Ishikawa (cell line): ENCODE measurements at regions not wholly inside any gene's neighbourhood (a gene's known extent, or its start where the extent isn't known, plus 50 kb on each side); places are given as distances from the start of the nearest gene placed in this dataset.

Experiments used
- CREB1 ChIP-seq: IDR thresholded peaks from 2 replicates; pipeline ENCODE4 v1.6.1; 2012; ENCODE audit warnings: low read depth
- EP300 ChIP-seq: IDR thresholded peaks from 2 replicates; pipeline ENCODE4 v1.6.1; 2012; ENCODE audit warnings: borderline replicate concordance
- NFIC ChIP-seq: IDR thresholded peaks from 2 replicates; pipeline ENCODE4 v1.6.1; 2012
- RAD21 ChIP-seq: IDR thresholded peaks from 2 replicates; pipeline ENCODE4 v1.6.1; 2012; ENCODE audit warnings: low read depth
- TAF1 ChIP-seq: IDR thresholded peaks from 2 replicates; pipeline ENCODE4 v1.6.1; 2012; ENCODE audit warnings: low read depth, mild to moderate bottlenecking
- TCF12 ChIP-seq: IDR thresholded peaks from 2 replicates; pipeline ENCODE4 v1.6.1; 2012; ENCODE audit warnings: low read depth
- YY1 ChIP-seq: IDR thresholded peaks from 2 replicates; pipeline ENCODE4 v1.6.1; 2012; ENCODE audit warnings: low read depth
- ZBTB7A ChIP-seq: IDR thresholded peaks from 2 replicates; pipeline ENCODE4 v1.6.1; 2012; ENCODE audit warnings: low read depth
- TF ChIP-seq, protein P1 (sequence below): IDR thresholded peaks from 2 replicates; pipeline ENCODE4 v1.6.1; 2012
- TF ChIP-seq, protein P2 (sequence below): IDR thresholded peaks from 2 replicates; pipeline ENCODE4 v1.6.1; 2012; ENCODE audit warnings: low read depth, mild to moderate bottlenecking

DNA sequence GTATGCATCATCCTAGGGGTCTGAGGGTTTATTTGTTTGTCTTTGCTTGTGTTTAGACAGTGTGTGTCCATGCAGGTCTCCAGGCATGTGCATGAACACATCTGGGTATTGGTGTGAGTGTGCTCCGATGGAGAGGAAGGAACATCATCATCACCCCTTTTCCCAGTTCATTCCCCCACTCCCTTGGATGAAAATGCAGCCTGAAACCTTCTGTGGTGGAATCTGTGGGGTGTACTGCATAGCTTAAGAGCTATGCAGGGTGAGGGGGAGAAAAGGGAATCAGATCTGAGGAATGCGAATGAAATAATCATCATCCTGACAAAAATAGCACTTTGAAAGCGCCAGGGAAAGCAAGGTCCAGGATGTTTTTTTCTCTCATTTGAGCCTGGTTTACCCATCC lies 520.1 kb downstream of the NTRK3 start:
- TF ChIP-seq YY1 (no peak), TAF1 (no peak), CREB1 (no peak), EP300 (no peak), RAD21 (no peak), TCF12 (no peak), ZBTB7A (no peak), NFIC (no peak)
- TF ChIP-seq, protein P1, sequence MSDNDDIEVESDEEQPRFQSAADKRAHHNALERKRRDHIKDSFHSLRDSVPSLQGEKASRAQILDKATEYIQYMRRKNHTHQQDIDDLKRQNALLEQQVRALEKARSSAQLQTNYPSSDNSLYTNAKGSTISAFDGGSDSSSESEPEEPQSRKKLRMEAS: no peak
- TF ChIP-seq, protein P2, sequence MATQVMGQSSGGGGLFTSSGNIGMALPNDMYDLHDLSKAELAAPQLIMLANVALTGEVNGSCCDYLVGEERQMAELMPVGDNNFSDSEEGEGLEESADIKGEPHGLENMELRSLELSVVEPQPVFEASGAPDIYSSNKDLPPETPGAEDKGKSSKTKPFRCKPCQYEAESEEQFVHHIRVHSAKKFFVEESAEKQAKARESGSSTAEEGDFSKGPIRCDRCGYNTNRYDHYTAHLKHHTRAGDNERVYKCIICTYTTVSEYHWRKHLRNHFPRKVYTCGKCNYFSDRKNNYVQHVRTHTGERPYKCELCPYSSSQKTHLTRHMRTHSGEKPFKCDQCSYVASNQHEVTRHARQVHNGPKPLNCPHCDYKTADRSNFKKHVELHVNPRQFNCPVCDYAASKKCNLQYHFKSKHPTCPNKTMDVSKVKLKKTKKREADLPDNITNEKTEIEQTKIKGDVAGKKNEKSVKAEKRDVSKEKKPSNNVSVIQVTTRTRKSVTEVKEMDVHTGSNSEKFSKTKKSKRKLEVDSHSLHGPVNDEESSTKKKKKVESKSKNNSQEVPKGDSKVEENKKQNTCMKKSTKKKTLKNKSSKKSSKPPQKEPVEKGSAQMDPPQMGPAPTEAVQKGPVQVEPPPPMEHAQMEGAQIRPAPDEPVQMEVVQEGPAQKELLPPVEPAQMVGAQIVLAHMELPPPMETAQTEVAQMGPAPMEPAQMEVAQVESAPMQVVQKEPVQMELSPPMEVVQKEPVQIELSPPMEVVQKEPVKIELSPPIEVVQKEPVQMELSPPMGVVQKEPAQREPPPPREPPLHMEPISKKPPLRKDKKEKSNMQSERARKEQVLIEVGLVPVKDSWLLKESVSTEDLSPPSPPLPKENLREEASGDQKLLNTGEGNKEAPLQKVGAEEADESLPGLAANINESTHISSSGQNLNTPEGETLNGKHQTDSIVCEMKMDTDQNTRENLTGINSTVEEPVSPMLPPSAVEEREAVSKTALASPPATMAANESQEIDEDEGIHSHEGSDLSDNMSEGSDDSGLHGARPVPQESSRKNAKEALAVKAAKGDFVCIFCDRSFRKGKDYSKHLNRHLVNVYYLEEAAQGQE: no peak
